Tibial nerve (tissue), 3 donors: ENCODE measurements at regions not wholly inside any gene's neighbourhood (a gene's known extent, or its start where the extent isn't known, plus 50 kb on each side); places are given as distances from the start of the nearest gene placed in this dataset.

Source experiments
- CTCF ChIP-seq, 5 experiments: fragments of 200-600 bp in 3 of 5; fragments of 450-650 bp in 2 of 5; sonication (generic) in 3 of 5; IDR thresholded peaks; one replicate each; pipeline ENCODE4 v1.5.1; 2016 to 2019; ENCODE audit warnings: antibody characterized with exemption in 5 of 5, mild to moderate bottlenecking in 3 of 5, moderate library complexity in 2 of 5
- POLR2A ChIP-seq, 2 donors: fragments of 450-650 bp; IDR thresholded peaks; one replicate each; pipeline ENCODE4 v1.6.1; 2017; ENCODE audit warnings: antibody characterized with exemption in 2 of 2, mild to moderate bottlenecking in 2 of 2, moderate library complexity in 2 of 2

- TF ChIP-seq POLR2A (IDR thresholded peaks at IDR 0.05) (no peak), CTCF (IDR thresholded peaks at IDR 0.05) (no peak)
Observed at GRCh38 chr6:165799391-165800153, 136.5 kb upstream of the PDE10A start.
